Testis (tissue), 2 donors: ENCODE measurements at regions not wholly inside any gene's neighbourhood (a gene's known extent, or its start where the extent isn't known, plus 50 kb on each side); places are given as distances from the start of the nearest gene placed in this dataset.

Experiments
- CTCF ChIP-seq, 3 experiments: fragments of 450-650 bp in 2 of 3; fragments of 200-600 bp in 1 of 3; sonication (generic) in 1 of 3; IDR thresholded peaks; one replicate each; pipeline ENCODE4 v1.5.1; 2016 to 2019; ENCODE audit warnings: antibody characterized with exemption in 3 of 3, mild to moderate bottlenecking in 2 of 3, moderate library complexity in 1 of 3
- POLR2A ChIP-seq: fragments of 450-650 bp; IDR thresholded peaks from one replicate; pipeline ENCODE4 v1.6.1; 2017; ENCODE audit warnings: antibody characterized with exemption, mild to moderate bottlenecking, moderate library complexity

GRCh38 chr20:55174635-55175034 is 699.2 kb downstream of the DOK5 start:
- TF ChIP-seq POLR2A (no peak), CTCF (IDR thresholded peaks at IDR 0.05) (no peak)
